NCI-H2081 (cell line): ENCODE measurements at regions not wholly inside any gene's neighbourhood (a gene's known extent, or its start where the extent isn't known, plus 50 kb on each side); places are given as distances from the start of the nearest gene placed in this dataset.
"Not testable (repeated sequence)": the region's sequence is repeated elsewhere in the genome, so short reads cannot be mapped to it uniquely, and the experiment has no call there.

Experiments
- DNase-seq, 2 experiments: peaks; one replicate each; lab custom pipeline; 2025; lab: John Stamatoyannopoulos, UW

DNA sequence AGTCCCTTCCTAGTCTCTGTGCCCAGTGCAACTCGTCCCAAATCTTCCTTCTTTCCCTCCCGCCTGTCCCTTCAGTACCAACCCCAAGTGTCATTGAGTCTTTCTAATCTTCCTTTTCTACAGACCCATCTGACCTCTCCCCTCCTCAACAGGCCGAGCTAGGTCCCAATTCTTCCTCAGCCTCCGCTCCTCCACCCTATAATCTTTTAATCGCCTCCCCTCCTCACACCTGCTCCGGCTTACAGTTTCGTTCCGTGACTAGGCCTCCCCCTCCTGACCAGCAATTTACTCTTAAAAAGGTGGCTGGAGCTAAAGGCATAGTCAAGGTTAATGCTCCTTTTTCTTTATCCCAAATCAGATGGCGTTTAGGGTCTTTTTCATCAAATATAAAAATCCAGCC is 123.1 kb upstream of the MAP2 start:
- DNase-seq, result not testable (repeated sequence)

DNA sequence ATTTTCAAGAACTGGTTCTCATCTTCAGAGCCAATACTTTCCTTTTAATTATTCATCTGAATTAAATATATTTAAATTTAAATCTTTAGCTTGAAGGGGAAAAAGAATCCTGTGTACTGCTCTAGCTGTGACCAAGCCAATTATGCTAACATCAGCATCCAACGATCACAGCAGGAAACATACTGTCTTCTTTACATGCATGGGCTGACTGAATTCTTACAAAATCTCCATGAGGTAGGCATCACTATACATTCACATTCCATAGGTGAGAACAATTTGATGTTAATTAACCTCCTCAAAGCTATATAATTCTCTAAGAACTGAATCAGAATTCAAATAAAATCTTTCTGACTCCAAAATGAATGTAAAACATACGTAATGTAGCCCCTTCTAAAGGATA is 118.8 kb upstream of the MAP2 start:
- DNase-seq, result no peak

DNA sequence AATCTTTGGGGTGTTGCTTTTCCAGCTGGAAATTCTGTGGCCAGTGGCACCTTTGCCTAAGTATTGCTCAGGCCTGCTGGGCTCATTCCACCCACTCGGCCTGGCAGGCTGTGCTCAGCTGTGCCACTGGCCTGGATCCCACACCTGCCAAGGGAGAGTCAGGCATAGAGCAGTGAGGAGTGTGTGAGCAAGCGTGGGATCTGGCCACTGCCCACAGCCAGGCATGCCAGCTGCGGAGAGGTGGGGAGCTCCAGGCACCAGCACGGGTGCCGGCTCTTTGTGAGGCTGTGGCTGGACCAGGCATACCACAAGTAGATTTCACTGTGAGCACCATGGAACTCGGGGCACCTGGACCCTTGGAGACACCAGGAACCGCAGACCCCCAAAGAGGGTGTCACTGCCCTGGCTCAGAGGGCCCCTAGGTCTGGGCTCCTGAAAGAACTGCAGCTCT is 118.1 kb upstream of the MAP2 start:
- no peak for DNase-seq

DNA sequence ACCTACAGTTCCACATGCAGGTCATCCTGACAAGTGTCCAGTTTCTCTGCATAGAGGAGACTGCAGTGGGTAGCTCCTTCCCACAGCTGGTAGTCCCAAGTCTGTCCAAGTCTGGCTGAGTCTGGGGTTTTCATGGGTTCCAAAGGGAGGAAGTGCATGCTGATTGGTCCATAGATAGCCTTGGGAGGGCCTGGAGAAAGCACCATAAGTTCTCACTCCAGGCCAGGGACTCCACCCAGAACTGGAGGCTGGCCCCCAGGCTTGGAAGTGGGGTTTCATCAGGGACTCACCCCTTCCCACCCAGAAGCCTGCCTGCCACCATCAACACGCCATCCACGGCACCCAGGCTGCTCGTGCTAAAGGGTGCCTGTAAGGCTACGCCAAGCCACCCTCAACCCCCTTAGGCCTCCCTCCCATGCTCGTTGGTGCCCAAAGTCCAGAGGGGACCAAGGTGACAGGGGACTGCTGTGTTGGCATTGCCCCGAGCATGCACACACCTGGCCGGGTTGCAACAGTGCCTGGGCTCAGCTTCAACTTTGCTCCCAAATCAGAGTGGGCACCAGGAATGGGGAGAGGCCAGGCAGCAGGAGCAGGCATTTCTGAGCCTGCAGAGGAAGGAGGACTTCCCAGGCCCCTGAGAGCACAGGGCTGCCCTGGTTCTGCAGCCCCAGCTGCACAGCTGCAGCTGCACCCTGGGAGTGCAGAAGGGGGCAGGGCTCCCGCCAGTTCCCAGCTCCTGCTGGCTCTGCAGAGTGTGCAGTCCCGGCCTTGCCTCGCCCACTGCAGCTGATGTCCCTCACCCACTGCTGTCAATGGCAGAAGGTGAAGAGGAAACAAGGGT is 116.5 kb upstream of the MAP2 start:
- DNase-seq, result no peak

DNA sequence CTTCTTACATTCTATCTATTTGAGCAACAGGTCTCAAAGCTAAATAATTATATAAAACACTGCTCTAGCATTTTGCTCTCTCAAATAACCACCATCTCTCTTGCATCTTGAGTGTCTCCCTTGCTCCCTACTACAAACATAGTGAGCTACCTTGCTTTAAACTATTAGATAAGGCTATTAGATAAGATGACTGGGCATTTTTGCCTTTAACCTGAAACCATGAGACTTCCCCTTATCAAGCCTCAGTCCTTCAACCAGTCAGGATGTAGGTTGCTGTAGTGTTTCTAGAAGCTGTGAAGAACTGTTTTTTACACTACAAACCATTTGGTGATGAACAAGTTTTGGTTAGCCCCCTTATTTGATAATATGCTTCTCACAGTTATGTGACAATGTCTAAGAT is 115.4 kb upstream of the MAP2 start:
- DNase-seq, result no peak

DNA sequence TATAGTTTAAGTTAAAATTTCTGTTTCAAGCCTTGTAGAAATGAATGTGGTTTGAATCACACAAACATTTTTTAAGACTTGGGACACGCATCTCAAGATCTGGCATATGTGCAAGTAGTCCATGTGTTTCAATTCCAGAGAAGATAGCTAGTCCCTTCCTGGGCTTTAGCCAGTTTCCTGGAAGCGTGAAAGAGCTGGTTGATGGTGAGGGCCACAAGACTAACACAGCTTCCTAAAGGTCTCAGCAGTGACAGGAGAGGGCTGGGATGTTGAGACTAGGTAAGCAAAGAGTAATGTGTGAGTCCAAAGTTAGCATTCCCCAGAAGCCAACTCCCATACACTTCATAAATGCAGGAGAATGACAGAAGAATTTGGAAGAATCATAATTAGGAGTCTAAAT is 111.9 kb upstream of the MAP2 start:
- no peak for DNase-seq

DNA sequence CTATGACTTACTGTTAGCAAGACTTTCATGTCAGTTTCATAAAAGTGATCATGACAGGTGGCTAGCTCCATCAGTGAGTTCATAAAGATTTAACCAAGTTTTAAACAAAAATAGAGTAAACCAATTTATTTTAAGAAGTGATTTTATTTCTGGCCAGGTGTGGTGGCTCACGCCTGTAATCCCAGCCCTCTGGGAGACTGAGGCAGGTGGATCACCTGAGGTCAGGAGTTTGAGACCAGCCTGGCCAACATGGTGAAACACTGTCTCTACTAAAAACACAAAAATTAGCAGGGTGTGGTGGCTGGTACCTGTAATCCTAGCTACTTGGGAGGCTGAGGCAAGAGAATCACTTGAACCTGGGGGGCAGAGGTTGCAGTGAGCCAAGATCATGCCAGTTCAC is 111.4 kb upstream of the MAP2 start:
- not testable (repeated sequence) for DNase-seq

DNA sequence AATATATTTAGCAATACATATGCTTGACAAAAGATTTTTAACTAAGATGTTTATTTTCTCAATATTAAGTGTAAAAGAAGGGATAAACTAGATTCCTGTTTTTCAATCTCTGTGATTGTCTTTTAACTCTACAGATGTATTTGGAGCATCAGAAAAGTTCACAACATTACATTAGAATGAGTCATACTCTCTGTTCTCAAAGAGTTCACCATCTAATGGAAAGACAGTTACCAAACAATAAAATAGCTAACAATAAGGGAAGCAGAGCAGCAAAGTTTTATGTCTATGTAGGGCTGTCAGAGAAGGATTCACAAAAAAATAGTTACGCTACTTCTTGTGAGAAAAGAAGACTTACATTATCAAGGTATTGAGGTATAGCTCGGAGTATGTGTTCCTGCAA is 109.2 kb upstream of the MAP2 start:
- no peak for DNase-seq

DNA sequence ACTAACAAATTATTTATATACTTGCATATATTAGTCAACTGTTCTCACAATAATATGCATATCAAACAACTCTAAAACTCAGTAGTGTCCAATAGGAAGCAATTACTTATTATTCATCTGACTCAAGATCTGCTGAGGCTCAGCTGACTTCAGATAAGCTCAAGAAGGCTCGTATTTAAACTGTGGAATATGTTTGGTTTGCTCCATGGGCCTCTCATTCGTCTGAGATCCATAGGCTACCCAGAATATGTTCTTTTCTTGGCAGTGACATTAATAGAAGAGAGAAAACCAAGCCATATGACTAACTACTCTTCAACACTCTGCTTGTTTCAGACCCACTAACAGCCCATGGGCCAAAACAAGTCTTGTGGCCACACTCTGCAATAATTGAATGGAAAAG is 107.7 kb upstream of the MAP2 start:
- no peak for DNase-seq

DNA sequence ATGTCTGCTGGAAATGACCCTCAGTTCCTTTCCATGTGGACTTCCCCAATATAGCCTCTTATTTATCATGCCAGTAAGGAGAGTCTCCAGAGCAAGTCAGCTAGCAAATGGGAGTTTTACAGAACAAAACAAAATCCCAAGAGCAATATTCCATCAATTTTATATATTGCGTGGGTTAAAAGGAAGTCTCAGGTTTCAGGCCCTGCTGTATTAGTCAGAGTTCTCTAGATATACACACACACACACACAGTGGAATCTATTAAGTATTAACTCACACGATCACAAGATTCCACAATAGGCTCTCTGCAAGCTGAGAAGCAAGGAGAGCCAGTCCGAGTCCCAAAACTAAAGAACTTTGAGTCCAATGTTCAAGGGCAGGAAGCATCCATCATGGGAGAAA is 102.8 kb upstream of the MAP2 start:
- DNase-seq, result no peak

DNA sequence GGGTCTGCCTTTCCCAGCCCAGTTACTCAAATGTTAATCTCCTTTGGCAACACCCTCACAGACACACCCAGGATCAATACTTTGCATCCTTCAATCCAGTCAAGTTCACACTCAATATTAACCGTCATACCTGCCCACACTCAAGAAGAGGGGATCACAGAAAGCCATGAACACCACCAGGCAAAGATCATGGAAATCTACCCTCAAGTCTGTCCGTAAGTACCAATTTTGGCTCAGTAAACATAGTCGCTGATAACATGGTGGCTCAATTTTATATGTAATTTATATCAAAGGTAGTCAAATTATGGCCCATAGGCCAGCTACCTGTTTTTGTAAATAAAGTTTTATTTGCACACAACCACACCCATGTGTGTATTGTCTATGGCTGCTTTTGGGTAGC is 102.3 kb upstream of the MAP2 start:
- DNase-seq, result no peak

DNA sequence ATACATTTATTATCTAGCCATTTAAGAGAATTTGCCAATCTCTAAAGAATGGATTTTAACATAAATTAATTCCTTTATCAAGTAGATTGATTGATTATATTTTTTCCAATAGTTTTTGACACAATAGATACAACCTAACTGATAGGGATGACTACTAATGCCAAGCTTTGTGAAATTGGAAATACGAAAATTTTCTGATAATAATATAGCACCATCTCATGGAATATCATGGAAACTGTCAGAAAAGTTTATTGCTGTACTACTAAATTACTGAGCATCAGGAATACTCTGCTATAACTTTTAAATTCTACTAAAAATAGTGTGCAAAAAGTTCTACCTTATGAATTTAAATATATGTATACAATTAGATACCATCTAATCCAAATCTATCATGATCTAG is 101.8 kb upstream of the MAP2 start:
- no peak for DNase-seq

DNA sequence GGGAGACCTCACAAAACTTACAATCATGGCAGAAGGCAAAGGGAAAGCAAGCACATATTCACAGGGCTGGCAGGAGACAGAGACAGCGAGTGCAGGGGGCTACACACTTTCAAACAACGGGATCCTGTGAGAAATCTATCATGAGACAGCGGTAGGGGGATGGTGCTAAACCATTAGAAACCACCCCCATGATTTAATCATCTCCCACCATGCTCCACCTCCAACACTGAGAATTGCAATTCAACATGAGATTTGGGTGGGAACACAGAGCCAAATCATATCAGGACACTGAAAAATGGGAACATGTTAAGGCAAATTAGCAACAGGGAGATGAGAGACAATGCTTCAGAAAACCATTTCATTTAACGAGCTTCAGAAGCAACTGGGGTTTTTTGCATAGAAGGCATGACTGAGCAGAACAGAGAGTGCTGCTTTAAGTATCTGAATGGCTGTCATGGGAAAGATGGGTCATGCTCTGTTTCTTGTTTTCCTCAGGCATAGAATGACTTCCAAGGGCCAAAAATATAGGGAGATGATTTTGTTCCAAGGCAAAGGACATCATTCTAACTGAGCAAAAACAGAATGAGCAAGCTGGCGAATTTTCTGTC is 100.8 kb upstream of the MAP2 start:
- DNase-seq, result no peak

DNA sequence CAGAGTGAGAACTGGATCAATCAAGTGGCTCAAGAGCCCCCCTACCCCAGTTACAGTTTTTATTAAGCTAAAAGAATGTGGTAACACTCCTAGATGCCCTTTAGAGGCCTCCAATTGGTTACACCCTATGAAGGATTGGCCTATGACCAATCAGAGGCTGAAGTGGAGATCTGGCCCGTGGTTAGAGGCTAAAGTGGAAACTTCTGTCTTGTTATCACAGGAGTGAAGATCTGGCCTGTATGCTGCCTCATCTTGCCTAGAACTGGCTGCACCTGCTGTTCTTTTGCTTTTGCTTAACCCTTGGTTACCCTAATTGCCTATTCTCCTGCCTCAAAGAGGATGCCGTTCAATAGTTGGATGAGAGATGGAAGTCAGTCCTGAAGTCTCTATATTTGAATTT is 100.1 kb upstream of the MAP2 start:
- DNase-seq, result no peak

DNA sequence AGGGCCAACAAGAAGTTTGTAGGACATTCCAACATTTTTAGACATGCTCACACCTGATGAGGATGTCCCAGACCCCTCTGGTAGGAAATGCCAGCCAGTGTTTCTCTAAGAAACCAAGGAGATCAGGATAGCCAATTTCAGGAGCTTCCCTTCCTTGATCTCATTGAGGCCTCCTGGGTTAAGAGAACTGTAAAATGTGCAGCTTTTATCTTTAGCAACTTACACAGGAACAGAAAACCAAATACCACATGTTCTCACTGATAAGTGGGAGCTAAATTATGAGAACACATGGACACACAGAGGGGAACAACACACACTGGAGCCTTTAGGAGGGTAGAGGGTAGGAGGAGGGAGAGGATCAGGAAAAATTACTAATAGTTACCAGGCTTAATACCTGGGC is 99.6 kb upstream of the MAP2 start:
- no peak for DNase-seq

DNA sequence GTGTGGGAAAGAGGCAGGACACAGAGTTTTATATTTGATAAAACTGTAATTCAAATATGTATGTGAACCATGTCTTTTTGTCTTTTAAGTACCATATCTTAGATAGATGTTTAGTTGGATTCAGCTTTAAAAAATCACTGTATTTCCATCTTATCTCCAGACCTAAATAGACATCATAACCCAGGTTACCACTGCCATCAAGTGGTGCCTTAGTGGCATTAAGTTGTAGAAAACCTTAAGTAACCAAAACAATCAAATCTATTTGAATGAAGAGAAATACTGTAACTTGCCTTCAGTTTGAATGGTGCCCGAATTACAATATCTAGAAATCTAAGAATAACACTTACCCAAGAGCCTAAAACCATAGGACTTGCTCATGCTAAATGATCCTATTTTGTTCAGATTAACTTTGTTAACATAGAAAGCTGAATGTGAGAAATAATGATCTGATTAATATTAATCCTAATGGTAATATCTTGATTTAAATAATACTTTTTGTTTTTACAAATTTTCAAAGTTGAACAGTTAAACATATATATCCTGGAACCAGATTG is 92.5 kb upstream of the MAP2 start:
- peak; percentile 34 to 57 for DNase-seq

DNA sequence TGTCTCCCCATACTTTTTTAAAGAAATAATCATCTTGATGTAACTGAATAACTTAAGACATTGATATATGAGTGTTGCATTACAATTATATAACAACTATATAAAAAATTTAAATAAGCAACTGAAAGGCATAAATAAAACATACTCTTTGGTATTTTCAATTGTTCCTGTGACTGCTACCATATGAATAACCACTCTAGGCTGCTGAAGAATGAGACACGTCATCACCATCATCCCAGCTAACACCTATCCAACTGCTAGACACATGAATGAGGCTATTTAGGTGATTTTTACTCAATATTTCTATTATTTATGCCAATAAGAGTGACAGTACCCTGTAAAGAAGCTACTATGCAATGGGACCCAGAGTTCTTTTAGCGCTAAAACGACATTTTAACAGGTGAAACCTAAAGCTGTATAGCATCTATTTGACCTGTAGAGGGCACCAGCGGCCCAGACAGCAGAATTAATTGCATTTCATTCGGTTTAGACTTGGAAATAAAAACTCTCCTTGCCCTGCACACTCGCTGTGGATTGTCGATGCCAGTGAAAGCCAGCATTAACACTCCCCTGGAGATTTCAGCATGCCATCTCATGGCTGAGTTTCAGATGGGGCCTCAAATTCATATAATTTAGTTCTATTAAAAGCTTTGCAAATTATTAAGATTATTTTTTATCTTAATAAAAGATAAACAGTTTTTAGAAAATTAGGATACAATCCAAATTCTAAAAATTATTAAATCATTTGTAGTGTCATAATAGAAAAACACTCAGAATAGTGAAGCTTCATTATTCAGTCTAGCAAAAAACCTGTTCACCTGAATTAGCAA is 89.4 kb upstream of the MAP2 start:
- peak; percentile 78 to 80 for DNase-seq

DNA sequence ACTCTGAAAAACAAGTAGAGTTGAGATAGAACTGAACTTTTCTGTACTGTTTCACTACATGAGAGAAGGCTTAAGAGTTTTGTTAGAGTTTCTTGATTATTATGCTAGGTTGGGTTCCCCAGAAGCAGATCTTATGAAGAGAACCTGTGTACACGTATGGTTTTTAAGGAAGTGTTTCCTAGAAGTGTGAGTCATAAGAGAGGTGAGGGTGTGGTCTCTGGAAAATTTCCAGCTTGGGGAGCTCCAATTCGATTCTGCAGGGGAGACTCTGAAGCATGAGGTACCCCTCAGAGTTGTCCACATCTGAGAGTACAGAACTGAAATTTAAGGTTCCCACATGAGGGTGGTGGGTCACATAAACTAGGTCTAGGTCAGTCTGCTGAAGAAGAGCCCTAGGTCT is 83.3 kb upstream of the MAP2 start:
- no peak for DNase-seq

DNA sequence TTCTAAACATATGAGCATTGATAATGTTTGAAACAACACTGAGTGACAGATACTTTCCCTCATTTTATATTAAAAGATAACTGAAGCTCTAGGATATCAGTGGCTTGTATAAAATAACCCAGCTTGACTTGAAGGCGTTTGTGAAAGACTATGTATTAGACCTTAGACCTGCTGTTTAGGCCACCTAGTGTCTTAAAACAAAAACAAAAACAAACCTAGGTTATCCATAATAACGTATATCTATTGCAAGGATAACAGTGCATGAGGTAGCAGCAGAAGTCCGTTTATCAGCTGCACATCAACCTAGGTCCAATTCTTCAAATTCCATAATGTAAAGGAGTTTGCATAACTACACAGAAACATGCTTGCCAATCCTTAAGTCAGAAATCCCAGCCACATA is 79.5 kb upstream of the MAP2 start:
- DNase-seq, result no peak

DNA sequence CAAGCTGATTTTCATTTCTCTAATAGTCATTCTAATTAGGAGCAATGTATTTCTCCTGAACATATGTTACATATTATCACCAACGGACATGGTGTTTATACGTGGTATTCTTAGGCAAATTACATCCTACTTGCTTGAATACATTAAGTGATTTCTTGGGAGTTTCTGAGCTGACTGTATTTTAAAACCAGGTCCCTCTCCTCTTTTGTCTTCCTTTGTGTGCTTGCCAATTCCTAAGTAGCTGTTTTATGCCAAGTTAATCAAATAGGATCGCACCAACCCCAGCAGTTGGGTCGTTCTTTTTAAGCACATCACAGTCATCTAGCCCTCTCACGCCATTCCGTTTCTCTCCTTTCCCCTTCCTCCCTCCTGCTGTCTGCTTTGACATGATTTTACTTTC is 75.4 kb upstream of the MAP2 start:
- DNase-seq, result no peak

DNA sequence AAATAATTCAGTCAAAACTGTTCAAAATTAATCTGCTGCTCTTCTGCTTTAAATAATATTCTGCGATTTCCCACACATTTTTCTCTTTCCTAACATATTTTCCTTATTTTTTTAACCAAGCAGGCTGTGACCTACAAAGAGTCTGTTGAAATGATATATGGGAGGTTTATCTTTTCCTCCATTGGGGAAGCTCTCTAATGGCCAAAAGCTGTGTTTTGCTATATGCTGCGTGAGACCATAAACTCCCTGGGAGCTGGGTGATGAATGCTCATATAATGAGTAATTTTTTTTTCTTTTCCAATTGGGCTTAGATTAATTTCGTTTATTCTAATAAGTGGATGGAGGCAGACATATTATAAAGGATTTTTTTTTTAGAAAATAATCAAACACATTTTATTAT is 72.2 kb upstream of the MAP2 start:
- no peak for DNase-seq

DNA sequence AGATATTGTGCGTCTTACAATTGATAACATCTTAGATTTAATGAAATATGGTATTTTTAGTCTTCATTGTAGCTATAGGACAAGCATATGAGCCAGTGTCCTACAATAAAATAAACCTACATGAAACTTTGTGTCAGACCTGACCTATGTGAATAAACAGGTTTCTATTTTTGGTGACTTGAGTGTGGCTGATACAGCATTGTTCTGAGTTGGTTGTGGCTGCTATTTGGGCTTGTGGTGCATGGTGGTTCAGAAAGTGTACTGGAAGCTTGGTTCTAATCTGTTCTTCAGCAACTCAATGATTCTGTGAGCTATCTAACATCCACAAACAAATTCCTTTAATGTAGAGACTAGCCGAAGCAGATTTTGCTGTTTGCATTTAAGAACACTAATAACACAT is 64.9 kb upstream of the MAP2 start:
- DNase-seq, result no peak
